ENCODE measurements at regions not wholly inside any gene's neighbourhood (a gene's known extent, or its start where the extent isn't known, plus 50 kb on each side); places are given as distances from the start of the nearest gene placed in this dataset.

GRCh38 chr2:65622499-65622898 lies 190.1 kb upstream of the SPRED2 start:
- TF ChIP-seq CTCF (conservative IDR thresholded peaks at IDR 0.05; ENCODE audit: low read length) (no peak), EZH2phosphoT487 (IDR thresholded peaks at IDR 0.05; ENCODE audit: borderline replicate concordance) (no peak)

Measured in Loucy (cell line).